Thyroid gland (tissue), 4 donors: ENCODE measurements at regions not wholly inside any gene's neighbourhood (a gene's known extent, or its start where the extent isn't known, plus 50 kb on each side); places are given as distances from the start of the nearest gene placed in this dataset.

Experiments
- CTCF ChIP-seq, 6 experiments: fragments of 200-600 bp in 3 of 6; fragments of 450-650 bp in 3 of 6; sonication (generic) in 3 of 6; IDR thresholded peaks; one replicate each; pipeline ENCODE4 v1.5.1; 2016 to 2019; ENCODE audit warnings: antibody characterized with exemption in 6 of 6, mild to moderate bottlenecking in 2 of 6, inconsistent platforms in 1 of 6, moderate library complexity in 1 of 6
- POLR2A ChIP-seq, 2 donors: fragments of 450-650 bp; IDR thresholded peaks; one replicate each; pipeline ENCODE4 v1.6.1; 2017; ENCODE audit warnings: antibody characterized with exemption in 2 of 2, mild to moderate bottlenecking in 2 of 2, moderate library complexity in 1 of 2

- TF ChIP-seq CTCF (IDR thresholded peaks at IDR 0.05) (no peak), POLR2A (IDR thresholded peaks at IDR 0.05) (no peak)
Measured at GRCh38 chr15:38873158-38873557, 308.5 kb upstream of the RASGRP1 start.
